ENCODE measurements at regions not wholly inside any gene's neighbourhood (a gene's known extent, or its start where the extent isn't known, plus 50 kb on each side); places are given as distances from the start of the nearest gene placed in this dataset.

DNA sequence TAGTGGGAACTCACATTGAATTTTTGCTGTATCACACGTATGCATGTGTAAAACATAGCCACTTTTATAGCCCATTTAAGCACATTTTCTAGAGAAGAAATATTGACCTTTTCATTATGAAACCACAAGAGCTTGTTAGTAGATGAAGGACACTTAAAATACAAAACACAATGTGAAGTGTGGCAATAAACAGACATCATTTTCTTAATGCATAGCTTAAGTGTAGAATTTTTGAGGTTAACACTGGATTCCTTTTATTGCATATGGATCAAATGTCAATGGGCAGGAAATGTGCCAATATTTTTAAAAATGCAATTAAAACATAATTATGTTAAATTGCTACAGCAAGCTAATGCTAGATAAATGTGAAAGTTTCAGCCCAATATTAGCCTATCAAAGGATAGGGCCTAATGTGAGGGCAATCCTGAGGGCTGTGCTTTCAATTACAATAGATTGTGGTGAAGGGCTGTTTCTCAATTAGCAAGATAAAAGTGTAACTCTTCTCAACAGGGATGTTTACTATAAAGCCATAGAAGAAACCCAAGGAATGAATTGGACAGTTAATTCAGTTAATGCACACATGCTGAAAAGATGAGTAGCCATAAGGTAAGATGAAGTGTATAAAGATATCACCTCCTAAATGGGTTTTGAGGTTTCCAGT lies 489.0 kb upstream of the CDIN1 start:
- Histone ChIP-seq H3K9me3 (ENCODE audit: insufficient read depth, low read depth) (no peaks in the 10 kb centered on the region), H4K20me1 (ENCODE audit: insufficient read depth) (no peaks in the 10 kb centered on the region), H3K4me2 (no peak overlapping the region), H2AFZ (no peak overlapping the region), H3K4me3 (no peak overlapping the region), H3K27ac (no peak overlapping the region), H3K4me1 (replicated peaks; ENCODE audit: insufficient read depth) (no peaks in the 10 kb centered on the region), H3K36me3 (ENCODE audit: low read depth) (no peaks in the 10 kb centered on the region), H3F3A (ENCODE audit: insufficient read depth, low read depth) (no peaks in the 10 kb centered on the region), H3K79me2 (ENCODE audit: low read depth) (no peaks in the 10 kb centered on the region), H3K9me2 (ENCODE audit: insufficient read depth) (no peaks in the 10 kb centered on the region), H3K27me3 (ENCODE audit: insufficient read depth, low read depth) (no peaks in the 10 kb centered on the region)
- POLR2A ChIA-PET (ENCODE audit: unreplicated experiment): no interaction called here
- CTCF ChIA-PET: no interaction called here
- no peak for TF ChIP-seq EZH2 (IDR thresholded peaks at IDR 0.05; ENCODE audit: low read depth)
- TF ChIP-seq, protein P1, sequence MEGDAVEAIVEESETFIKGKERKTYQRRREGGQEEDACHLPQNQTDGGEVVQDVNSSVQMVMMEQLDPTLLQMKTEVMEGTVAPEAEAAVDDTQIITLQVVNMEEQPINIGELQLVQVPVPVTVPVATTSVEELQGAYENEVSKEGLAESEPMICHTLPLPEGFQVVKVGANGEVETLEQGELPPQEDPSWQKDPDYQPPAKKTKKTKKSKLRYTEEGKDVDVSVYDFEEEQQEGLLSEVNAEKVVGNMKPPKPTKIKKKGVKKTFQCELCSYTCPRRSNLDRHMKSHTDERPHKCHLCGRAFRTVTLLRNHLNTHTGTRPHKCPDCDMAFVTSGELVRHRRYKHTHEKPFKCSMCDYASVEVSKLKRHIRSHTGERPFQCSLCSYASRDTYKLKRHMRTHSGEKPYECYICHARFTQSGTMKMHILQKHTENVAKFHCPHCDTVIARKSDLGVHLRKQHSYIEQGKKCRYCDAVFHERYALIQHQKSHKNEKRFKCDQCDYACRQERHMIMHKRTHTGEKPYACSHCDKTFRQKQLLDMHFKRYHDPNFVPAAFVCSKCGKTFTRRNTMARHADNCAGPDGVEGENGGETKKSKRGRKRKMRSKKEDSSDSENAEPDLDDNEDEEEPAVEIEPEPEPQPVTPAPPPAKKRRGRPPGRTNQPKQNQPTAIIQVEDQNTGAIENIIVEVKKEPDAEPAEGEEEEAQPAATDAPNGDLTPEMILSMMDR (conservative IDR thresholded peaks at IDR 0.05): no peak
- no peak for DNase-seq
- no TSS peak for BruUV-seq (replicated peaks)
- intact Hi-C loops (cut with micrococcal nuclease; ENCODE audit: unreplicated experiment): no loop called here

DNA sequence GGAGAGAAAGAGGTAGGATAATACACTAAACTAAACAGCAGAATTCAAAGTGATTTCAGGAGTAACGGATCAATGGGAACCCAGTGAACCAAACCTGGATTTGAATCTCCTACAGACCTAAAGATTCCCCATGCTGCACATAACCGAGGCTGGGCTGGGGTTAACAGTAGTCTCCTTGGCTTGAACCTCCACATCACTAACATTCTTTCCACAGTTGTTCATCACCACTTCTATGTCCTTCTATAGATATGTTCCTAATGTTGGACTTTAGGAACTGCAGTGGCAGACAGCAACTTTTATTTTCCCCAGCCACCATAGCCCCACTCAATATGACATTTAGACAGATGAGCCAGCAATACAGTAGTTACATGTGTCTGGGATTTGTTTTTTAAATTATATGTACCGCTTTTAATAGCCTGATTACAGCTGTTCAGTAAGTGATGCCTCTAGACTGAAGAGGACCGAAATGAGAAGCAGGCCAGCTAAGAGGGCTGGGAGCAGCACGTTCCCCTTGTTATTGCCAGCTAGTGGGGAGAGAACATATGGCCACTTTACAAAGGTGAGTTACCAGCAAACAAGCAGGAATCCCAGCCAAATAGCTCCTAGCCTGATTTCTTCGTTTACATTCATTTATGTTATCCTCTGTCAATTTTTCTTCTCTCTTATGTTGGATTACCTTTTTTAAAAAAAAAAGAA lies 472.6 kb upstream of the CDIN1 start:
- H3K27ac ChIP-seq: no peak overlapping the region
- no peaks in the 10 kb centered on the region for H3K36me3 ChIP-seq (ENCODE audit: low read depth)
- ChIA-PET POLR2A (ENCODE audit: unreplicated experiment) (interaction anchor here (0.5 kb wide), 1 partner anchor 409 kb away, joined by 22 read pairs; no protein-coding TSS in a partner anchor), CTCF (no interaction called here)
- TF ChIP-seq, protein P1 (conservative IDR thresholded peaks at IDR 0.05): no peak
- no peak for TF ChIP-seq EZH2 (IDR thresholded peaks at IDR 0.05; ENCODE audit: low read depth)
- H3K9me3 ChIP-seq (ENCODE audit: insufficient read depth, low read depth): no peaks in the 10 kb centered on the region
- no peaks in the 10 kb centered on the region for H4K20me1 ChIP-seq (ENCODE audit: insufficient read depth)
- H3K4me1 ChIP-seq (replicated peaks; ENCODE audit: insufficient read depth): no peaks in the 10 kb centered on the region
- H3K4me3 ChIP-seq: no peak overlapping the region
- H3K27me3 ChIP-seq (ENCODE audit: insufficient read depth, low read depth): no peaks in the 10 kb centered on the region
- H3K4me2 ChIP-seq: no peak overlapping the region
- BruUV-seq (replicated peaks): no TSS peak
- DNase-seq: no peak
- intact Hi-C loops (cut with micrococcal nuclease; ENCODE audit: unreplicated experiment): no loop called here
- no peaks in the 10 kb centered on the region for H3F3A ChIP-seq (ENCODE audit: insufficient read depth, low read depth)
- H2AFZ ChIP-seq: no peak overlapping the region
- no peaks in the 10 kb centered on the region for H3K79me2 ChIP-seq (ENCODE audit: low read depth)
- no peaks in the 10 kb centered on the region for H3K9me2 ChIP-seq (ENCODE audit: insufficient read depth)

DNA sequence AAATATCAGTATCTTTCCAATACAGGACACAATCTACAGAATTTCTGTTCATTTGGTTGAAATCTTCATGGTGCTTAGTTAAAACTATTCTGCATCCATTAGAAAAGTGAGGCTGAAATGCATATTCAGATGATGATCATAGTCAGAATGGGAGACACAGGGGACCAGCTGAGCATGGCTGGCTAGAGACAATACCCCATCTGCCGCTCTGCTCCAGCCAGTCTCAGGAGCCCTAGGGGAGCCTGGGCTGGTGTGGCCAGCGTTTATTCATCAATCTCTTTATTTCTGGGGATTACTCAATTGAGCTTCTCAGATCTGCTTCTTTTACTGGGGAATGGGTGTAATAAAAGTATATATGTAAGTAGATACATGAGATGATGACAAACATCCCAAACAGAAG lies 470.9 kb upstream of the CDIN1 start:
- intact Hi-C loops (cut with micrococcal nuclease; ENCODE audit: unreplicated experiment): no loop called here
- Histone ChIP-seq H3K4me2 (no peak overlapping the region), H3K4me1 (replicated peaks; ENCODE audit: insufficient read depth) (no peaks in the 10 kb centered on the region), H3K27me3 (ENCODE audit: insufficient read depth, low read depth) (no peaks in the 10 kb centered on the region), H3K4me3 (no peak overlapping the region), H2AFZ (no peak overlapping the region), H3K27ac (no peak overlapping the region), H4K20me1 (ENCODE audit: insufficient read depth) (no peaks in the 10 kb centered on the region), H3K9me2 (ENCODE audit: insufficient read depth) (no peaks in the 10 kb centered on the region), H3F3A (ENCODE audit: insufficient read depth, low read depth) (no peaks in the 10 kb centered on the region), H3K36me3 (ENCODE audit: low read depth) (no peaks in the 10 kb centered on the region), H3K9me3 (ENCODE audit: insufficient read depth, low read depth) (no peaks in the 10 kb centered on the region), H3K79me2 (ENCODE audit: low read depth) (no peaks in the 10 kb centered on the region)
- ChIA-PET POLR2A (ENCODE audit: unreplicated experiment) (no interaction called here), CTCF (no interaction called here)
- no peak for TF ChIP-seq EZH2 (IDR thresholded peaks at IDR 0.05; ENCODE audit: low read depth)
- TF ChIP-seq, protein P1 (conservative IDR thresholded peaks at IDR 0.05): no peak
- BruUV-seq (replicated peaks): no TSS peak
- no peak for DNase-seq

All from PC-9 (cell line).